ENCODE measurements at regions not wholly inside any gene's neighbourhood (a gene's known extent, or its start where the extent isn't known, plus 50 kb on each side); places are given as distances from the start of the nearest gene placed in this dataset.
"Not testable (repeated sequence)": the region's sequence is repeated elsewhere in the genome, so short reads cannot be mapped to it uniquely, and the experiment has no call there.

DNA sequence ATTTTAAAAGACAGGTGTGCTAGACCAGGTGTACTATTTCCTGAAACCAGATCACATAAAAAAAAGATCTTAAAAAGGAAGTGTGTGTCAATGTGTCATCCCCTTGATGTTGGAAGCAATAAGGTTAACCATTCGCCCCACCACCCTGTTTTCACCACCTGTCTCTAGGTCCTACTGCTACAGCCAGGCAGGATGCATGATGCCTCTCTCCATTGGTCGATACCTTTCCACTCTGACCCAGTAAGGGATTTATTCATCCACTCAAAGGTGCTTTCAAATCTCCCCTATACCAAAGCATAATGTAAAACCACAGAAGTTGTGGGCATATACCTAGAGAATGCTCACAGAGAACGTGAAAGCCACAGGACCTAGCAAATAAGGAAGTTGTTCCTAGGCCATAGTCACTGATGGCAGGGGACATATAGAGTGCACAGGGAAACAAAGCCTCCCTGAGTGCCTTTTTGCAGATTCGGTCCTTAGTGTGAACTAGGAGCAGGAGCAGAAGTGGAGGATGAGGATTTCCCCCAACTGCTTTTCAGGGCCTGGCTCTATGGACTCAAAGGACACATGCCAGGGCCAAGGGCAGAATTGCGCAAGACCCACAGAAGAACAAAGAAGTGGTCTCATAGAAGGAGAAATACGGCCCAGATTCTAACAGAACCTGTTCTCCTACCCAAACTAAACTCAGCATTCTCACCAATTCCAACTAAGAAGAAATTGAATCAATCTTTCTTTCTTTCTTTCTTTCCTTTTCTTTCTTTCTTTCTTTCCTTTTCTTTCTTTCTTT is 631.5 kb upstream of the NRP1 start:
- peaks cover 1 to 5% (median 3%) of the 10 kb centered on the region in 7 donors for H3K9me3 Mint-ChIP-seq
- intact Hi-C loops (cut with micrococcal nuclease), result no loop called here
- no peaks in the 10 kb centered on the region for H3K9me3 ChIP-seq (replicated peaks in 1 of 2; ENCODE audit: control insufficient read depth in 1 of 2, insufficient read depth in 1 of 2, low read length in 2 of 2)
- H3K27me3 Mint-ChIP-seq (ENCODE audit: low read depth in 3 of 3), result peaks cover 0 to 1% (median 0%) of the 10 kb centered on the region in 3 donors
- H3K27ac ChIP-seq (ENCODE audit: low read depth in 1 of 2, low read length in 2 of 2), result no peak overlapping the region
- no peak overlapping the region for H3K4me3 Mint-ChIP-seq
- H3K4me1 ChIP-seq (ENCODE audit: control insufficient read depth in 1 of 2, insufficient read depth in 2 of 2, low read length in 2 of 2), result no peaks in the 10 kb centered on the region
- TF ChIP-seq, protein P1, sequence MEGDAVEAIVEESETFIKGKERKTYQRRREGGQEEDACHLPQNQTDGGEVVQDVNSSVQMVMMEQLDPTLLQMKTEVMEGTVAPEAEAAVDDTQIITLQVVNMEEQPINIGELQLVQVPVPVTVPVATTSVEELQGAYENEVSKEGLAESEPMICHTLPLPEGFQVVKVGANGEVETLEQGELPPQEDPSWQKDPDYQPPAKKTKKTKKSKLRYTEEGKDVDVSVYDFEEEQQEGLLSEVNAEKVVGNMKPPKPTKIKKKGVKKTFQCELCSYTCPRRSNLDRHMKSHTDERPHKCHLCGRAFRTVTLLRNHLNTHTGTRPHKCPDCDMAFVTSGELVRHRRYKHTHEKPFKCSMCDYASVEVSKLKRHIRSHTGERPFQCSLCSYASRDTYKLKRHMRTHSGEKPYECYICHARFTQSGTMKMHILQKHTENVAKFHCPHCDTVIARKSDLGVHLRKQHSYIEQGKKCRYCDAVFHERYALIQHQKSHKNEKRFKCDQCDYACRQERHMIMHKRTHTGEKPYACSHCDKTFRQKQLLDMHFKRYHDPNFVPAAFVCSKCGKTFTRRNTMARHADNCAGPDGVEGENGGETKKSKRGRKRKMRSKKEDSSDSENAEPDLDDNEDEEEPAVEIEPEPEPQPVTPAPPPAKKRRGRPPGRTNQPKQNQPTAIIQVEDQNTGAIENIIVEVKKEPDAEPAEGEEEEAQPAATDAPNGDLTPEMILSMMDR (IDR thresholded peaks at IDR 0.05), result no peak
- no peaks in the 10 kb centered on the region for H4K20me1 ChIP-seq (ENCODE audit: insufficient read depth, low read length)
- no peak overlapping the region for H3K27ac Mint-ChIP-seq
- WGBS (ENCODE audit: insufficient coverage), result 45% methylated on average over 5 of the region's 6 CpGs
- H3K4me3 ChIP-seq (replicated peaks in 1 of 3; ENCODE audit: low read depth in 2 of 3, low read length in 3 of 3), result no peak overlapping the region
- no peak overlapping the region for H3K4me2 ChIP-seq (replicated peaks; ENCODE audit: extremely low read depth, low read length, poor library complexity, severe bottlenecking)
- peak in 1 of 3 donors; percentile 3 for DNase-seq
- H3K27me3 ChIP-seq (ENCODE audit: control insufficient read depth in 2 of 2, insufficient read depth in 2 of 2, low read length in 2 of 2), result no peaks in the 10 kb centered on the region
- no peak overlapping the region for H3K9ac ChIP-seq (ENCODE audit: insufficient read depth, low read length, poor library complexity, severe bottlenecking)
- no peak overlapping the region for H2AFZ ChIP-seq (ENCODE audit: insufficient read depth, low read depth, low read length, poor library complexity, severe bottlenecking)
- H3K36me3 Mint-ChIP-seq, result no peaks in the 10 kb centered on the region
- no peaks in the 10 kb centered on the region for H3K4me1 Mint-ChIP-seq
- no peaks in the 10 kb centered on the region for H3K79me2 ChIP-seq (ENCODE audit: insufficient read depth, low read length)
- no peaks in the 10 kb centered on the region for H3K36me3 ChIP-seq (replicated peaks in 1 of 2; ENCODE audit: control insufficient read depth in 1 of 2, insufficient read depth in 2 of 2, low read length in 2 of 2)

DNA sequence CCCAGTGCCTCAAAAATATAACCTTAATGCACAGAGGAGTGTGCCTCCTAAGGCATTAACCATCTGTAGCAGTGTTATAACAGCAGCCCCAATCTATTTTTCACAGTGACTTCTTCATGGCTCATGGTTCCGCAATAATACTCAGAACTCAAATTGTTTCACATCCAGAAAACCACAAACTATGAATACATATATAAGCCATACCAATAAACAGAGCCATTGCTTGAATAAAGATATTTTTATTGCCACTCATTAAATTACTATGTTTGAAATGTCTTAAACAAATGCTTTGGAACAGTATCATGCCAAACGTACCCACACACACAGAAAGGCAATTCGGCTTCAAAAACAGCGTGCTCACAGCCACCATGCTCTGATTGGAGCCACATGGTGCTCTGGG is 629.3 kb upstream of the NRP1 start:
- H3K27me3 ChIP-seq (ENCODE audit: control insufficient read depth in 2 of 2, insufficient read depth in 2 of 2, low read length in 2 of 2), result no peaks in the 10 kb centered on the region
- TF ChIP-seq, protein P1 (IDR thresholded peaks at IDR 0.05), result no peak
- H3K4me1 ChIP-seq (ENCODE audit: control insufficient read depth in 1 of 2, insufficient read depth in 2 of 2, low read length in 2 of 2), result no peaks in the 10 kb centered on the region
- no peaks in the 10 kb centered on the region for H3K79me2 ChIP-seq (ENCODE audit: insufficient read depth, low read length)
- H3K9me3 ChIP-seq (replicated peaks in 1 of 2; ENCODE audit: control insufficient read depth in 1 of 2, insufficient read depth in 1 of 2, low read length in 2 of 2), result no peaks in the 10 kb centered on the region
- no peak for DNase-seq
- H3K4me3 ChIP-seq (replicated peaks in 1 of 3; ENCODE audit: low read depth in 2 of 3, low read length in 3 of 3), result no peak overlapping the region
- H3K9ac ChIP-seq (ENCODE audit: insufficient read depth, low read length, poor library complexity, severe bottlenecking), result no peak overlapping the region
- H4K20me1 ChIP-seq (ENCODE audit: insufficient read depth, low read length), result no peaks in the 10 kb centered on the region
- Mint-ChIP-seq H3K4me1 (no peaks in the 10 kb centered on the region), H3K27me3 (ENCODE audit: low read depth in 3 of 3) (peaks cover 0 to 4% (median 1%) of the 10 kb centered on the region in 3 donors), H3K36me3 (no peaks in the 10 kb centered on the region), H3K4me3 (no peak overlapping the region), H3K9me3 (peaks cover 0 to 5% (median 2%) of the 10 kb centered on the region in 7 donors), H3K27ac (no peak overlapping the region)
- H3K36me3 ChIP-seq (replicated peaks in 1 of 2; ENCODE audit: control insufficient read depth in 1 of 2, insufficient read depth in 2 of 2, low read length in 2 of 2), result no peaks in the 10 kb centered on the region
- no peak overlapping the region for H2AFZ ChIP-seq (ENCODE audit: insufficient read depth, low read depth, low read length, poor library complexity, severe bottlenecking)
- H3K27ac ChIP-seq (ENCODE audit: low read depth in 1 of 2, low read length in 2 of 2), result no peak overlapping the region
- WGBS (ENCODE audit: insufficient coverage), result 97% methylated on average over 3 of the region's 4 CpGs
- intact Hi-C loops (cut with micrococcal nuclease), result no loop called here
- H3K4me2 ChIP-seq (replicated peaks; ENCODE audit: extremely low read depth, low read length, poor library complexity, severe bottlenecking), result no peak overlapping the region

GRCh38 chr10:33956322-33956721 is 621.9 kb upstream of the NRP1 start:
- H3K4me3 ChIP-seq (replicated peaks in 1 of 3; ENCODE audit: low read depth in 2 of 3, low read length in 3 of 3); H3K4me1 Mint-ChIP-seq; H3K9ac ChIP-seq (ENCODE audit: insufficient read depth, low read length, poor library complexity, severe bottlenecking); H3K27me3 Mint-ChIP-seq (ENCODE audit: low read depth in 3 of 3); H3K4me1 ChIP-seq (ENCODE audit: control insufficient read depth in 1 of 2, insufficient read depth in 2 of 2, low read length in 2 of 2); H4K20me1 ChIP-seq (ENCODE audit: insufficient read depth, low read length); H3K36me3 Mint-ChIP-seq; H3K27ac ChIP-seq (ENCODE audit: low read depth in 1 of 2, low read length in 2 of 2); H3K27ac Mint-ChIP-seq; DNase-seq; H3K4me3 Mint-ChIP-seq; H3K36me3 ChIP-seq (replicated peaks in 1 of 2; ENCODE audit: control insufficient read depth in 1 of 2, insufficient read depth in 2 of 2, low read length in 2 of 2); H3K4me2 ChIP-seq (replicated peaks; ENCODE audit: extremely low read depth, low read length, poor library complexity, severe bottlenecking); H3K27me3 ChIP-seq (ENCODE audit: control insufficient read depth in 2 of 2, insufficient read depth in 2 of 2, low read length in 2 of 2); H3K79me2 ChIP-seq (ENCODE audit: insufficient read depth, low read length); H3K9me3 ChIP-seq (replicated peaks in 1 of 2; ENCODE audit: control insufficient read depth in 1 of 2, insufficient read depth in 1 of 2, low read length in 2 of 2); H2AFZ ChIP-seq (ENCODE audit: insufficient read depth, low read depth, low read length, poor library complexity, severe bottlenecking); H3K9me3 Mint-ChIP-seq; intact Hi-C loops (cut with micrococcal nuclease): not testable (repeated sequence)
- 90% methylated on average over 2 of the region's 4 CpGs for WGBS (ENCODE audit: insufficient coverage)

Measured in CD14-positive monocyte (primary cell).